HG03175 (cell line): ENCODE measurements at regions not wholly inside any gene's neighbourhood (a gene's known extent, or its start where the extent isn't known, plus 50 kb on each side); places are given as distances from the start of the nearest gene placed in this dataset.
"Not testable (repeated sequence)": the region's sequence is repeated elsewhere in the genome, so short reads cannot be mapped to it uniquely, and the experiment has no call there.

Experiments used
- ATAC-seq: cut with Tn5 transposase; IDR thresholded peaks from one replicate; pipeline ENCODE4 v1.9.1; 2021; ENCODE audit warnings: mild to moderate bottlenecking, moderate library complexity; ENCODE audit not compliant: unreplicated experiment

DNA sequence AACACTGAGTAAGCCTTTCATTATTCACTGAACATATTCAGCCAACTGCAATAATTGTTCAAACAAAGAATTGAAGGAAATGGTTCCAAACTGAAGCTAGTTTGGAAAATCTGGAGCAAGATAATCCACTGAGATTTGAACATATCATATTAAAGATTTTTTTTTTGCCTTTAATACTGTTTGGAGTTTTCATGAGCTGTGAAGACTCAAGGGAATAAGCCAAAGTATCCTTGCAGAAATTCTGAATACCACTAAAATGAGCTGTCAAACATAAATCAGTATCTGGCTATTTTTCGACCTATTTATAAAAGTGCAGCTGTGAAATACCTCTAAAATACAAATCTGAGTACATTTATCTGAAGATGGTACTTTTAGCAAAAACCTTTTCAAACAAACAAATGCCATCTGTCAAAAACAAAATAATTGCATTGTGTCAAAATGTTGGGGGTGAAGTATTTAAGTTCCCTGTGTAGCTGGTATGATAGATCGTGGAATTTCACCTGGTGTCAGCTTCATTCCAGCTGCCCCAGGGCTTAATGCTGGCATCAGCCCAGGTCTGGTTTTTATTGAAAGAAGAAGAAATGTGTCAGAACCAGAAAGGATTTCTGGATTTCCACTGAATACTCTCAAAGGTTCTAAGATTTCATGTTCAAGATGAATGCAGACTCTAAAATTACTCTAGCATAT is 149.0 kb upstream of the GRAMD2B start:
- no peak for ATAC-seq

DNA sequence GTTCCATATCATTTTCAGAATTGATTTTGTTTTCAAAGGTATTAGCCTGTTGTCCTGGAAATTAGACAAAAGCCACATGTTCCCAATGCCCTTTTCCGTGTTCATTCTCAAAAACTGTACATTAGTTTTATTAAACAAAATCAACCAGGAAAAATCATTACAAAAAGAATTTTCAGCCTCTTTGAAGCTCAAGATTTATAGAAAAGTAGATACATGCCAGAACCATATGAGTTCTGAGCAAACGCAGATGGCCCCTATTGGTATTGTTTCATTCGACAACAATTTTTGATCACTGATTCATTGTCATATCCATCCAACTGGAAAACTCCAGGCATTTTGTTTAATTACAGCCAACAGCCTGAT is 148.5 kb upstream of the GRAMD2B start:
- ATAC-seq, result no peak

DNA sequence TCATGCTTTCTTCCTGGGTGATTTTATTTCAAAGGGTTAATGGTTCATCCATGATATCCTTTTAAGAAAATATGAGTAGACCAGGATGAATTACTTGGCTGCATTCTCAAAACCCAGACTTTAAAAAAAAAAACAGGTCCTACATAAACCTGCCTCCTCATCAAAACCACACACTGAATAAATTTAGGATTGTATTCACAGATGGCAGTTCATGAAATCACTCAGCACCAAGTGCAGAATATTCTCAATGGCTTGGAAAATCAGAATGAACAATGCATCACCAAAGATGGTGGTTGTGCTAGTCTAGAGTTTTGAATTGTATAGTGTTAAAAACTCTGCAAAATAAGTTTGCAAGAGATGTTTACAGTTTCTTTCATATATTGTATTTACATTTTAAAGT is 145.4 kb upstream of the GRAMD2B start:
- no peak for ATAC-seq

DNA sequence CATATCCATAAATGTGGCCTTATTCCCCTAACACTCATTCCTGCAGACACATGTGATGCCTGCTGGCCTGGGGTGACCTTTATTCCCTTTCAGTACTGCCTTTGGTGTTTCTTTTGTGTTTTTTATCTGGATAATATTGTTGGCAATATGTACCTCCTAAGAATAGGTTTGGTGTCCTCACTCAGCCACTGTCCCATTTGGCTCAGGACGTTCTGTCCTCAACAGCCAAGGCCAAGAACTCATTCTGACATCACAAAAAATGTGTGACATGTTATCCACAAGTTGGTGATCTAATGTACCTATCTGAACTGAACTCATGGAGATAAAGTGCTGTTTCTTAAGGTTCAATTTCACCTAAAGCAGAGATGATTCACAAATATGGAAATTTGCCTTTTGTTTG is 142.9 kb upstream of the GRAMD2B start:
- ATAC-seq, result no peak

DNA sequence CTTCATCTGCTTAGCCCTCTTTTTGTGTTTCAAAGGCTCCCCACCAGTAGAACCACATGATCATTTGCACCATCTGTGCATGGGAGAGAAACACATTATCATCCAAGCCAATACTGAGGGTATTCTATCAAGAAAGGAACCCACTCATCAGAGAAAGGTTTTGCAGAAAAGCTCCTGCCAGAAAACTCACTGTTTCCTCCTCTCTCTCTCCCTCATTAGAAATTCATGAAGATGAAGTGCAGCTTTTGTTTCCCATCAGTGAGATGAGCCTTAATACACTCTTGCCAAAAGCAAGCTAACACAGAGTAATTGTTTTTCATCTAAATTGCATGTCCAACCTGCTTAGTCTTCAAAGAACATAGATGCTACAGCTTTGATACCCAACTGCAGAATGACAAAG is 142.4 kb upstream of the GRAMD2B start:
- no peak for ATAC-seq

DNA sequence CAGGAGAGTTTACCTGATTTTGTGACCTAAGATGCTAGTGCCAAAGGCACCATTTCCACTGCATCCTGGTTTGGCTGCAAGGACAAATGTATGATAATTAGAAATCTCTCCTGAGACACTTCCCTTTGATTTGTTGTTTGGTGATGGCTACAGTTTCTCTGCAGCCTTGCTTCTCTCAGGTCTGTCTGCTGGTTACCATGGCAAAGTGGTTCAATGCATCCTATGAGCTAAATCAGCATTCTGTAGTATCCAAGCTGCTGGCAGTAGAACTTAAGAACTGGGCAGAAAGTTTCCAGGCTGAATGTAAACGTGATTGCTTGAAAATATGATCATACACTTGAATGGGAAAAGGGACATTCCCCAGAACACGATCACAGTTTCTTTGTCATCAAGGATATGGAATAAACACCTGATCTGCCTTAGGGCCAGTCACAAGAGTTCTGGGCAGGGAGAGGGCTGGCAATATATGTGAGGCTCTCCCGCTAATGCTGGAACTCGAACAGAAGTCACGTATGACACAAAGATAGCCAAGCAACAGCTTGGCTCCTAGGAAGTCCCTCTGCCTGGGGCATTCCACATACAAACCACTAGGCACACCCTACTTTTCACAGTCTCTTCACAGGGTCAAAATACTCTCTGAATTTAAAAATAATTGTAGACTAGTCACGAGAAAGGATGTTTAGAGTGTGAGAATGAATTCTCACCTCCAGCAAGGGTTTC is 138.1 kb upstream of the GRAMD2B start:
- ATAC-seq, result no peak

DNA sequence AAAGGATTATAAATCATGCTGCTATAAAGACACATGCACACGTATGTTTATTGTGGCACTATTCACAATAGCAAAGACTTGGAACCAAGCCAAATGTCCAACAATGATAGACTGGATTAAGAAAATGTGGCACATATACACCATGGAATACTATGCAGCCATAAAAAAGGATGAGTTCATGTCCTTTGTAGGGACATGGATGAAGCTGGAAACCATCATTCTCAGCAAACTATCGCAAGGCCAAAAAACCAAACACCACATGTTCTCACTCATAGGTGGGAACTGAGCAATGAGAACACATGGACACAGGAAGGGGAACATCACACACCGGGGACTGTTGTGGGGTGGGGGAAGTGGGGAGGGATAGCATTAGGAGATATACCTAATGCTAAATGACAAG is 127.1 kb upstream of the GRAMD2B start:
- not testable (repeated sequence) for ATAC-seq

DNA sequence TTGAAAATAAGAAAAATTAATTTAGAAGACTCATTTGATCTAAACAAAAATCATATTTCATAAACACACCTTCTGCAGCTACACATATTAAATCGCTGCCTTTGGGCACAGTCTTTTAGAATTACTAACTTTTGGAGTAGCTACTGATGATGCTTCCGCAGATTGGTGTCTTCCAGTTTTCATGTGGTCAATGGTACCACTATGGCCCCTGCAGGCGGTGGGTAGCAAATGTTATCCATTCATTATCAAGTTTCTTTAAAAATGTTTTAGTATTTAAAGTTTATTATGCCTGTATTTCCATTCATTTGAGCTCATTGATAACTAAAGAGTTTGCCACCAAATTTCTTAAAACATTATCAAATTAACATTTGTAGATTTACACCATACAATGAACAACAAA is 122.9 kb upstream of the GRAMD2B start:
- no peak for ATAC-seq

DNA sequence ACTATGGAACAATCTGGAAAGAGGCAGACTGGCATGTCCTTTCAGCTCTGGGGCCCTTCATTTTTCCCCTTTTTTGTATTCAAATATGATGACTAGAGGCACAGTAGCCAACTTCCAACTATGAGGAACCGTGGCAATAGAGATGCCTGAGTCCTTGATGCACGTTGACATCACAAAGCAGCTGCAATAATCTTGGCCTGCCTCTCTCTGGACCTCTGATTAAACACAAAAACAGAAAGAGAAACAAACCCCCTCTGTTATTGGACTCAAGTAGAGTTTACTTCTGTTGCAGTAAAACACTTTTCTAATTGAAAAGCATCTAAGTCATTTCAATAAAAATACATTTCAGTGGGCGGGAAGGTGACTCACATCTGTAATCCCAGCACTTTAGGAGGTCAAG is 122.2 kb upstream of the GRAMD2B start:
- no peak for ATAC-seq

DNA sequence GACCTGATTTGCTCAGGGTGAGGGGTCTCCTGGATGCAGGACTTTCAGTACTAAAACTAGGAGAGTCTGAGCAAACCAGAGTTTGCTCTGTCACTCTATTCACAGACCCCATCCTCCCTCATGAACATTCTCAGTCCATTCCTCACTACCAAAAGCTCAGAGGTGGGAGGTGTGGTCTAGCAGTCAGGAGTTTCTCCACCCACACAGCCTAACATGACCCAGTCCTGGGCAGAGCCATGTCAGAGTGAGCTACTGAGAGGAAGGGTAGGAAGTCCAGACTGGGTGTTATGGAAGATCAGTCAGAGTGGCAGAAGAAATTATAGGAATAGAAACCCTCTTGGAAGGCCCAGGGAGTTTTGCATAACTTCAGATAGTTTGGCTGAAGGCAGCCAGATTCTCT is 113.3 kb upstream of the GRAMD2B start:
- ATAC-seq, result no peak

DNA sequence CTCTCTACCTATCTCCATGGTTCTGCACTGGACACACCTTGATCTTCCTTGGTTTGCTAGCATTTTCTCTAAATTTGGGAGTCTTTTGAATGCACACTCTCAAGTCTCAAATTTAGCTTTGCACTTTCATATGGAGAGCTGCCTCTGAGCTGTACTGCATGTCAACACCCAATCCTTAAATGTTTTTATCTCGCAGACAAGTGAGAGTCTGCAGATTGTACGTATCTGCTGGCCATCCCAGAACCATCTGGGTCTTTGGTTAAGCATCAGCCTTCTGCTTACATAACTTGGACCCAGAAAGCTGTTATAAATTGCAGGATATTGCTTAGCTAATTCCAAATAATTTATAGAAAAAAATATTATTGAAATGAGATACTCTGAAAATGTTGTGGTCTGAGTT is 111.4 kb upstream of the GRAMD2B start:
- ATAC-seq, result no peak

DNA sequence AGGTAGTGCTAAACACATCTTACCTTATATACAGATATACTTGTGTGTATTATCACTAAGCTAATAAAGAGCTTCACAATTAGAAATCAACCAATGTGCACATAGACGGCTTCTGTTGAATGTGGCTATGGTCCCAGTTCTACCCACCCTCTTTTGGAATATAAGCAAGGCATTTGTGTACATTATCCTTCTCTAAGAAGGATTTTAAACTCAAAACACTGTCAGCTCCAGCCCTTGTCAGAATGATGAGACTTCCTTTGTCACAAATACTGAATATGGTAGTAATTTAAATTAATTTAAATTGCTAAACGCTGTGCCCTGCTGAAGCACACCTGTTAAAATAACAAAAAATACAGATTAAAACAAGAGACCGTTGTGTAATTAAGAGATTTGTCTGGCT is 107.9 kb upstream of the GRAMD2B start:
- ATAC-seq, result no peak

DNA sequence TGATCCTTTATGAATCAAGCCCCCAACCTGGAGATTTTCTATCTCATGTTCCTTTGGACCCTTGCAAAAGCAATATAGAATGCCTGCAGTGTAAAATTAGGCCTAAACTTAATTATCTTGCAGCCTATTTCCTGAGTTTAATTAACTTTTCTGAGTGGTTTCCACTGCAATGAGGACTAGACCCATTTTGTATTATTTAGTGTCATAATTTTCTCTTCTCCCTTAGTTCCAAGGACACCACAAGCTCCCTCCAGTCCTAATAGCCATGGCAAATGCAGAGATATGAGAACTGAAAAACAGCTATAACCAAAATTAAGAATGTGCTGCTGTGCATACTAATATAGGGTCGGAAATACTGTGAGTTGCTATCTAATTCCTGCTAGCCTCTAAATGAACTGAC is 90.9 kb upstream of the GRAMD2B start:
- ATAC-seq, result no peak

DNA sequence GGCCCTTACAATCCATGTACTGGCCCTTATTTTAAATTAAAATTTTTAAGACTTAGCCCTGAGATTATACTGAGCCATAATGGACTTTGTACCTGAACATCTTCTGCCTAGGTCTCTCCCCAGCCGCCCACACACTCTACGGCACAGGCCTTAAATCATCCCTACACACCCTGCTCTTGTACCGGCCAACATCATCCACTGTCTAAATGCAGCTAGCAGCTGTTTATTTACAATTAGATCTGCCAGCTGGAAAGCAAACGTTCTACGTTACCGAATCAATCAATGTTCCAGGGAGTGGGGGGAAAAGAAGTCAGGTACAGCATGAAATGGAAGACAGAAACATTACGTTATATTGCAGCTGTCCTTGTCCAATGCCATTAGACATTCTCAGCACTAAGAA is 88.4 kb upstream of the GRAMD2B start:
- ATAC-seq, result no peak

DNA sequence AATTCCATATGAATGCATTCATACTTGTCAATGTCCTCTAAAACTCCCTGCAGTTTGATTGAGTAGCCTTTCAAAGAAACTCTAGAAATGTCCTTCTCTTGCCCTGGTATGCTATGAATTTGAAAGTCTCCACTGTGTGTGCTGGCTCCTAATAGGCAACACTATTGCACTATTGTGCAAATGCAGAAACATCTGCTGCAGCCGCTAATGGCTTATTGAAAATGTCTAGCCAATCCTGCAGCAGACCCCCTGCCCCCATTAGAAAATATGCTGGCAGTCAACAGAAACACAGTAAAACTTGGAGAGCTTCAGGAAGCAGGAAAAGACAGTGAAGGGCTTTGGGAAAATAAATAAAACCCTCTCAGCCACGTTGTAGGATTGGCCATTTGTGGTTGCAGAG is 87.3 kb upstream of the GRAMD2B start:
- ATAC-seq, result no peak

DNA sequence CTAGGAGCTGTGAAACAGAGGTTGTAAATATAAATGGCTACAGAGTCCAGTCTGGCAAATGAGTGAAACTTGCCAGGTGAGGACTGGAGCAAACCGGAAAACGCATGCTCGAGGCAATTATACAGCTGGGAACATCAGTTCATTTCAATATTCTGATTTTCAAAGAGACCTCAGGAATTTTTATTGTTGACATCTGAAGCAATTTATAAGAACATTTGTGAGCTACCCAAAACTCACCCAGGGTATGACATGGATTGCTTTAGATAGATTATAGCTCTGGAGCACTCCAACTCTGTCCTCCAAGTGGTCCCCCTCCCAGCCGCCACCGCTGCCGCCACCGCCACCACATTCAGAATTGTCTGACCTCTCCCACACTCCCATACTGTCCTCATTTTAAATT is 84.6 kb upstream of the GRAMD2B start:
- no peak for ATAC-seq

DNA sequence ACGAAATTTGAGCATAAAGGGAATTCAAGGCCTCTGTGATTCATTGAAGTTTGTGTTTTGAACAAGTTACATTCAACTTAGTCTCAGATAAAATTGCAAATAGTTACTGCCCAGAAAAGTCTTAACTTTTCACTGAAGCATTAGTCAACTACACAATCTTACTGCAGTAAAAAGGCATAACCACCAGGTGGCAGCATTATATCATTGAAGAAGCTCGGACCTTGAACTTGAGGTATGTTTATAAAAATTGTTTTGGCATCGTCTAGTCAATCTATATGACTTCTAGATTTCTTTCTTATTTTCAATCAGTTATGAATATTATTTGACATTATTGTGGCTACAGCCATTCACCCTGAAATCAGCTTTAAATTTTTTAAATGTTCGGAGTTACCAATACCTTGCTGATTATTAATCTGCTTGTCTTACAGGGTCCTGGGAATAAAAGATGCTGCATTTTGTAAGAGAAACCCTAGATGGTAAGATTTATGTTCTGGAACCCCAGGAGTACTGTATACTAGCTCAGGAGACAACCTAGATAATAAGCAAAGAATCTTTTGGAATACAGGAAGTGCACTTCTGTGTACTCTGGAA is 83.9 kb upstream of the GRAMD2B start:
- ATAC-seq, result no peak

DNA sequence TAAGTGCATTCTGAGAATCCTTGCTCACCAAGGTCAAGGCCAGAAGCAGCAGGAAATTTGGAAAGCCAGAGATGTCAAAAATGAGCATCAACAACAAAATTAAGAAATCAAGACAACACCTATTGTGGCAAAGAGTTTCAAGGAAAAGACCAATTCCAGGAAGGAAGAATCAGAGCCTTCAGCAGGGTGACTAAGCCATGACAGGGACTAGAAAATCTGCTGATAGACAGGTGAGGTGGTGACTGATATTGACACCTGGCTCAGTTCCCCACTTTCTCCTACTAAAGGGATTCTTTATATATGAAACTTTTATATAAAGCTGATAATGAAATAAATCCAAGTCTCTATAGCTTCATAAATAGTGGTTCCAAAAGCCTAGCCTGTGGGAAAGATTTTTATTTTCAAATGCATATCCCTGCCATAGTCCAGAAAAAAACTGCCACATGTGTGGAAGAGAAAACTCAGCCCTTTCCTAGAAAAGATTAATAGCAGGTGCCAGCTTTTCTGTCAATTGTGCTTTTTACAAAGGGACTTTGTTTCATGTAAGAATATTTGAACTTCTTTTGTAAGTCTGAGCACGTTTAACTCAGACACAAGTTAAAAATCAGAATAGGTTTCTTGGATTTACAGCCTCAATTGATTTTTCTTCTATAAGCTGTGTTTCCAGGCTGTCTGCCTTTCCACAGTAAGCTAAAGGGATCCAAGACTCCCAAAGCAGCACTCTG is 81.1 kb upstream of the GRAMD2B start:
- ATAC-seq, result no peak

DNA sequence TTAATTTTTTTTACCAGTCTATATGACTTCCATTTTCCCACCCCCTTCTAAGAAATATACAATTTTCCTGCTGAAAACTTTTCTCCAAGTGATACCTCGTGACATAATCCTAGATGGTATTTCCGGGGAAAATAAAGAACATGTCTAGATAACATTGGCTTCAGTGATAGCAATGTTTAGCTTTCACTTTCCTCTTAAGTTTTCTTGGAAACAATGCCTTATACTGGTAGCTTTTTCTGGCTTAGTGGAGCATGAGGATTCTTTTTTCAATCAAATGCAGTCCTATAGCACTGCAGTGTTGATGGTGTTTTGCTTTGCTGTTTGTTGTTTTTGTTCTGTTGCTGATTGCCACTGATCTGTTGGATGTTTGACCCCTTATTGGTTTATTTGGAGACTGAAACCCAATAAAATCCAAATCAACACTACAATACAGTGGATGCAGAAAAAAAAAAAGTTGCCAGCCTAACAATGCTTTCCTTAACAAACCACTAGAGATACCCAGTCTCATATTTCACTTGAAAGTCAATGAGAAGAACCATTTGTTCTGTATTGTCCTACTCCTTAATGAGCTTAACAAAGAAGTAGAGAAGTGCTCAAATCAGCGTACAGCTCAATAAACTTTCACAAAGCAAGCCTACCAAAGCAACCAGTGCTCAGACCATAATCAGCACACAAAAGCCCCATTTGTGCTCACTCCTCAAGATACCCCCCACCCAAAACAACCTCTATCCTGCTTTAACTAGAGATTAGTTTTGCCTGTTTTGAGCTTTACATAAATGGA is 74.2 kb upstream of the GRAMD2B start:
- no peak for ATAC-seq

DNA sequence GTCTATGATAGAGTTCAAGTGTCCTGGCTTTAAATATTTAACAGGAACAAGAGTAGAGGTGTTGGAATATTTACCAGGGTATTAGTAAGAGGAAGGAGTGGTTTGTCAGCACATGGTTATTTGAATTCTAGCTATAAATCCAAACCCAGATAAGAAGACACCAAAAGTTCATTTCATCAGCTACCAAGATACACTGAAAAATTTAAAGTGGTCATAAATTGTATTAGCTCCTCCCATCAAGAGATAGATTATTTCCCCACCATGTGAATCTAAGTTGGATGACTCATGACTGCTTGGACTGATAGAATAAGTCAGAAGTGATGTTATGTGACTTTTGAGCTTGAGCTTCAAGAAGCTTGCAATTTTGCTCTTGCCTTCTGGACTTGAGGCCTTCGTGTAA is 72.1 kb upstream of the GRAMD2B start:
- ATAC-seq, result no peak
